ENCODE measurements at regions not wholly inside any gene's neighbourhood (a gene's known extent, or its start where the extent isn't known, plus 50 kb on each side); places are given as distances from the start of the nearest gene placed in this dataset.

DNA sequence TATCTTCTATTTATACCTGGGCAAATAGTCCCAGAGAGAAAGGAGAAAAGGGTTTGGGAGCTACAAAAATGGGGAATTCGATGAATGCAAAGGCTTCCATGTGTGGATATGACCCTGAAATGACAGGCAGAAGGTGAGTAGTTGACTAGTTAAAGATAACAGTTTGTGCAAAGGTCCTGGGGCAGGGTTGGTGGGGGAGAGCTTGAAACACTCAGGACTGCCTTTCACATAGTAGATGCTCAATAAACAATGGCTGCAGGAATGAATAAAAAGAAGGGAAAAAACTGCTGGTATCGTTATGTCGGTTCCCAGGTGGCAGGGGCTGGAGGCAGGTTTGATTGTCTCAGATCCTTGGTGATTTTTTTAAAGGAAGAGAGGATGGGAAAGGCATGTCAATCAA lies 445.5 kb downstream of the HAPSTR1 start:
- DNase-seq: no peak

DNA sequence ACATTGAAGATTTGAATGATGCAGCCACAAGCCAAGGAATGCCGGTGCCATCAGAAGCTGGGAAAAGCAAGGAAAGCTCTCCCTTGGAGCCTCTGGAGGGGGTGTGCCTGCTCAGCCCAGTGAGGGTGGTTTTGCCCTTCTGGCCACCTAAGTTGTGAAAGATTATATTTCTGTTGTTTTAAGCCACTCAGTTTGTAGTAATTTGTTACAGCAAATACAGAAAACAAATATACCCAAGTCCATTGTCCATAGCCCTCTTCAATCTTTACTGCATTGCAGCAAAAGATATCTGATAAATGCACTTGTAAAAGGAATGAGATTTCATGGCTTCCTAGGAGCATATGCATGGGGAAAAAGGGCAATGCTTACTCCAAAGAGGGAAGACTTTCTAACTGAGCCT lies 447.9 kb downstream of the HAPSTR1 start:
- no peak for DNase-seq

DNA sequence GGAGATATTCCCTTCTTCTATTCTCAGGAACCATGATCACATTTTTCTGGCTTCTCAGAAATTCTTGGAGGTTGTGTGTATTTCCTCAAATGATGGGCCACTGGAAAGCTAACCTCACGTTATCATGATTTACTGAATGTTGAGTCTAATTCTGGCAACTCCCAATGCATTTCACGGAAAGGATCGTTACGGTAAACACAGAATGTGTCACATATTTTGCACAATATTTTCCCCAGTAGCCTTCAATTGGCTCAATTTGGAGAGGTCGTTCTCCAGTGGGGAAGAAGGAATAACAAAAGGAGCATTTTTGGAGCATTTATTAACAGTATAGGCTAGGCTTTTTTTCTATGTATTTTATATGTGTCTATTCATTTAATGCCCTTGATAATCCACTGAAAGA lies 450.3 kb downstream of the HAPSTR1 start:
- DNase-seq: no peak

DNA sequence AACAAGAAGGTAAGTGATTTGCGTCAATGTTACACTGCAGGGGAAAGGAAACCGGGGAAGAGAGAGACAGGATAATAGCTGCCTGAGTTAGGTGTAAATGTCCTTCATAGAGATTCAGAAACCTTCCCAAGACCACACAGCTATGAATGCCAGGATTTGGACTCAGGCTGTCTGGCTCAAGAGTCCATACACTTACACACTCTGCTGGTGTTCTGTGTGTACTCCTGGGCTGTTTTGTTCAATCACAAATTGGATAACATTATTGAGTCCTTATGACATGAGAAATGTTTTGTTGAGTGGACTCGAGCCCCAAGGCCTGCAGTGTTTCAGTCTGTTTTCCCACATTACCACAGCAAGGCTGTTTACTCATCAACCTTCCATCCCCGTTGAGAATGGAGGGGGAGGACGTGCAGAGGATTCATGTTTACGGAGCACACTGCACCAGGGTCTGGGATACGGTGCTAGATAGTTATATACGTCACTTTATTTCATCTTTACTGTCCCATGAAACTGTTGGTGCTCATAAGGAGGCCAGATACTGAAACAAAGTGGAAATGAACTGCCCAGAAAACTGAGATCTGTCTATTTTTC lies 450.8 kb downstream of the HAPSTR1 start:
- no peak for DNase-seq

DNA sequence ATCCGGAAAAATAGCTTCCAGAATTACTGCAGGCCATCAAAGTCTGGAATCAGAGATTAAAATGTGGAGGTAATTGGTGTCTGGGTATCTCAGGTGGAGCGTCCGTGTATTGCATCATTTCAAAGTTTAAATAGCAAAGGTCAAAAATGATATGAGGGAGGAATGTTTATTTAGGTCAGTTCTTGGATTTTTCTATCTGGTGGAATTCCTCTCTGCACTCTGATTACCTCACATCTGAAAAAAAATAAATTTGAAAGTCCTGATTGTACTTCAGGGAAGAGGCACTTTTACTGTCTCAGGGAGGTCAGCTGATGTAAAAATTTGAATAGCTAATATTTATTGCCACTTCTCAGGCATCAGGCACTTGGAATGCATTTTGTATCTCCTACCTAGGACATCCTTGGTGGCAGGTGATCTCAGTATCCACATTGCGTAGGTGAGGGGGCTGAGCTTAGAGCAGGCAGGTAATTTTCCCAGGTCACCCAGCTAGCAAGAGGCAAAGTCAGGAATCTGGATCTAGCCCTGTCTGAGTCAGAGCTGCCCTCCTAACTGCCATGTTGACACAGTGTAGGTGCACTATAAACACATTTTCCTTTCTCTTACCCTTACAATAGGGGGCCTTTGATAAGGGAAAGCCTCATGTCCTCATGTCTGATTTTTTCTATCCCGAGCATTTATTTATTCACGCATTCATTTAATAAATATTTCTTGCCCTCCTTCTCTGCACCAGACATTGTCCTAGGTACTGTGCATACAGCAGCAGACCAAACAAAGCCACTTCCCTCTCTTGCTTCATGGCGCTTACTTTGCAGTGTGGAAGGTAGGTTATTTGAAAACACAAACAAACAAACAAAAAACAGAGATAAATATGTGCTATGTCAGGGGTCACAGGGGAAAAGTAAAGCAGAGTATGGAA lies 454.3 kb downstream of the HAPSTR1 start:
- no peak for DNase-seq

DNA sequence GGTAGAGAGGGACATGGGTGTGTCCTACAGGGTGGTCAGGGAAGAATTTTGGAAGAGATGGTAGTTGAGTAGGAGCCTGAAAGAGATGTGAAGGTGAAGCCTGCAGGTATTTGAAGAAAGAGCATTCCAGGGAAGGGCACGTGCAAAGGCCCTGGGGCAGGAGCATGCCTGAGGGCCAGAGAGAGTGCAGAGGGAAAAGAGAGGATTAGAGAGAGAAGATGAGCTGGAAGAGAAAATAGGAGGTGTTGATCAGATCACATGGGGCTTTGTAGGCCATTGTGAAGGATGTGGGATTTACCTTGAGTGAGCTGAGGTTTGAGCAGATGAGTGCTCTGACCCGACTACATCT lies 455.0 kb downstream of the HAPSTR1 start:
- no peak for DNase-seq

DNA sequence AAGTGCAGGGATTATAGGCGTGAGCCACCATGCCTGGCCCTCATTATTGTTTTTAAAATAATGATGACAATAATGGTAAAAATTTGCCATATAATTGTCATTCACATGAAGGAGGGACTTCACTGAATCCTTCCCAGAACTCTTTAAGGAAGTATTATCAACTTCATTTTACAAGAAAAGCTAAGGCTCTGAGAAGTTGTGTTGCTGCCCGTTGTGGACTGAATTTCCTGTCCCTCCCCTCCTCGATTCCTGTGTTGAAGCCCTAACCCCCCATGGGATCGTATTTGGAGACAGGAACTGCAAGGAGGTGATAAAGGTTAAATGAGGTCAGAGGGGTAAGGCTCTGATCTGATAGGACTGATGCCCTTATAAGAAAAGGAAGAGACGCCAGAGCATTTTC lies 458.0 kb downstream of the HAPSTR1 start:
- DNase-seq: no peak

DNA sequence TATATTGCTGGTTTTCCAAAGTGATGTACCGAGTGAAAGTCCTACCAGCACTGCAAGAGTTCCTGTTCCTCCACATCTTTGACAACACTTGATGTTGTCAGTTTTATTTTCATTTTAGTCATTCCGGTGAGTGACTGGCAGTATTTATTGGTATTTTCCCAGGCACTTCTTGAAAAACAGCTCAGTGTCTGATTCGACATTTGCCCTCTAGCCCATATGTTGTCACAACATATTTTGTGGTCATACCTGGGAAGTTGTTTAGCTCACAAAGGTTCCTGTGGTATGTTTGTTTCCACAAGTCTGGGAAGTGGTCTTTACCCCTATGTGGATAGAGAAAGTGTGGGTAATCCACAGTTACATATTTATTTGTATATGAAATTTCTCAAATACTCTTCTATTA lies 463.6 kb downstream of the HAPSTR1 start:
- no peak for DNase-seq

DNA sequence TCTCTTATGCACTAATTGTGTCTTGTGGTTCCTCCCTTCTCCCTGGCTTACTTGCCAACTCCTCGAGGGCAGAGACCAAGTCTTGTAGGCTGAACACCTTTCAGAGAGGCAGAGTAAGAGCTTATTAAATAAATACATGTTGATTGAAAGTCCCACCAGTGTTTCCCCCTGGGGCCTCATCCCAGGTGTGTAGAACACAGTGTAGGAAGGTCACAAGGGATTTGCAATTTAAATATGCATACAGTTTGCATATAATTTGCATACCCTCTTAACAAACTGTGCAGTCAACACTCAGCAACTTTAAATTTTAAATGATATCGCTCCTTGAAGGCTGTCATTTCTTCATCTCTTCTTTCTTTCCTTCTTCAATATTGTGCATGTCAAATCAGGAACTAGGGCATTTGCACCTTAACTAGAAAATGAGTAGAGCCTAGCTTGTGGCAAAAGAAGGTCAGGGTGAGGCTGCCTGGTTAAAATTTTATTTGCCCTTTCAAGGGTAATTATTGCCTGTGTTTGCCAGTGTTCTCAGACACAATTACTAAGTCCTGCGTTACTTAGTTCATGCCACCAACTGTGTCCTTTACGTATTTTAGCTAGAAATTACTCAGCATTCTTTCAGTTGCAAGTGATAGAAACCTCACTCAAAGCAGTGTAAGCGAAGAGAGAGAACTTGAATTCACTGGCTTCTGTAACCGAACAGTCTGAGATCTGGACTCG lies 465.7 kb downstream of the HAPSTR1 start:
- DNase-seq: no peak

DNA sequence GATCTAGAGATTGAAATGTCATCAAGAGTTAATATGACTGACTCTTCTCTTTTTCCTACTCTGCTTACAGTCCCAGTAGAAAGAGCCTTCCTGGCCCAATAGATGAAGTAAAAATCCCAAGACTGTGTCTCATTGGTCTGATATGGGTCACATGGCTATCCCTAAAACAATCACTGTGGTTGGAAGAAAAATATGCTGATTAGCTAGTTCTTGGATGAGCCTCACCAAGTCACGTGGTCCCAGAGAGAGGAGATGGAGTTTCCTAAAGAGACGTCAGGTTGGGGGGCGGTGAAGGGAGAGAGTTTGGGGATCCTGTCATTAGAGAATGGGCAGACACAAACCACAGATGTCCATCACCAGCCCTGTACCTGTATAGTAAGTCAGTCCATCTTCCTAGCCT lies 466.3 kb downstream of the HAPSTR1 start:
- no peak for DNase-seq

DNA sequence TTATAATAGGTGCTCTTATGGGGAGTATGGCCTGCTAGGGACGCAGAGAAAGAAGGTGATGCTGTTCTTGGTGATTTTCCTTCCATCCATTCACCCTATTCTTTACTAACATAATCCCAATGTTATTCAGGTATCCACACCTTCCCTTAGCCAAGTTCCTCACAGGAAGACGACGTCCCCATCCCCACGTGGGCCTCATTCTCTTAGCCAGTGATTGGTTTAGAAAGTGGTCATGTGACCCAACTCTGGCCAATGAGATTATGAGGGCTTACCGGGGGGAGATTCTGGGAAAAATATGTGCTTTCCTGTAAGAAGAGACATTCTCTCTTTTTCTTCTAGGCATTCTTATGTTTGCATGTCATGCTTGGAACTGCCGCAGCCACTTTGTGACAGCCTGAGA lies 474.7 kb downstream of the HAPSTR1 start:
- DNase-seq: no peak

DNA sequence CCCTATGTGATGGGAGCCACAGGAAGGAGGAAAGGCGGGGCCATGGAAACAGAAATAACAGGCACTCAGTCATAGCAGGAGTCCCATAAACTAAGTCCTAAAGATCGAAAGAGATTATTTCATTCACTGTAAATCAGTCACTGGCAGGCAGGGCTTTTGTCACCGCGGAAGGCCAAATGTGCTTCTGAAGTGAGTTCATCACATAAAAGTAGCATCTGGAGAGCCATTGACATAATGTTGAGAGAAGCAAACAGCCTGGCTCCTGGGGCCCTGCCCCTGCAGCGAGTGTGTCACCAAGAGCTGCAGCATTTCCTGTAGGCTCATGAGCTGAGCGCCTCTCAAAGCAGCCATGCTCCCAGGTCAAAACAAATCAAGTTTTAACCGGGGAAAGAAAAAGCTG lies 476.2 kb downstream of the HAPSTR1 start:
- DNase-seq: no peak

DNA sequence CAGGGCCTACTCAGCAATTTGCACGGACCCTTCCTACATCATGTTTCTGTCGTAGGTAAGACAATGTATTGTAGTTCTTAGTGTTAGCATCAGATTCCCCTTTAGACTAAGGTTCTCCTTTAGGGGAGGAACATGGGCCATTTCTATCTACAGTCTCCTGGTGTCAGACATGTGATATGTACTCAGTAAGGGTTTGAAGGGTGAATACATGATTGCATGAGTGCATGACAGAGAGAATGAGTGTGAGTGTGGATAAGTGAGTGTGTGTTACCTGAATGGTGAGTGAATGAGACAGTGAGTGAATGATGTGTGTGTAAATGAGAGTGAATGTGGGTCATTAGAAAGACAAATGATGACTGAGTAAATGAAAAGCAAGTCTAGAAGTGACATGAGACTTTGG lies 476.8 kb downstream of the HAPSTR1 start:
- no peak for DNase-seq

DNA sequence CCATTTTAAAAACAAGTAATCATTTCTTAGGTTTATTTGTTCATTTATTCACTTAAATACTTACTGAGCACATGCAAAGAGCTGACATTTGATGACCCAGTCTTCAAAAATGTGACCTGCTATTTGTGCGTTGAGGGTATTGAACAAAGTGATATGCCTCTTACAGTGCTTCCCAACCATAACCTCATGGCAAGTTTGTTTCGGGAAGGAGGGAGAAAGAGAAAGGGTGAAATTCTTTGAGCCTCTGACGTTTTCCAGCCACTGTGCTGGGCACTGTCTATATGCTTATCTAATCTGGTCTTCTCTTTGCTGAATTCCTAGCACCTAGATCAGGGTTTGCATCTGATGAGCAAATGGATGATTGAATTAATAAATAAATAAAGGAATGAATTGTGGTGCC lies 479.1 kb downstream of the HAPSTR1 start:
- no peak for DNase-seq

DNA sequence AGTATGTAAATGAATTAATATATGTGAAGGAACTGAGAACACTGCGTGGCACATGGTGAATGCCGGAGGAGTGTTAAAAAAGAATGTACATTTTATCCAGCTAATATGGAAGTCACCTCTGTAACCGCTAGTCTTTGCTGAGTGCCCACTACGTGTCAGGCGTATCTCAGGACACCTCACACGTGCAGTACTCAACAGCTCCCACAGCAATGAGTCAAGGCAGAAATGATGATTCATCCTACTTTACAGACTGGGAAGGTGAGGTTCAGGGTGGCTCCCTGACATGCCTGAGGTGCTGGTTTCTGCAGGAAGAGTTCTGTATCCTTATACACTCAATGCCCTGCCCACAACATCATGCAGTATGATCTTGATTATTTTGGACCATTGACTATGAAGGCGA lies 487.0 kb downstream of the HAPSTR1 start:
- no peak for DNase-seq

DNA sequence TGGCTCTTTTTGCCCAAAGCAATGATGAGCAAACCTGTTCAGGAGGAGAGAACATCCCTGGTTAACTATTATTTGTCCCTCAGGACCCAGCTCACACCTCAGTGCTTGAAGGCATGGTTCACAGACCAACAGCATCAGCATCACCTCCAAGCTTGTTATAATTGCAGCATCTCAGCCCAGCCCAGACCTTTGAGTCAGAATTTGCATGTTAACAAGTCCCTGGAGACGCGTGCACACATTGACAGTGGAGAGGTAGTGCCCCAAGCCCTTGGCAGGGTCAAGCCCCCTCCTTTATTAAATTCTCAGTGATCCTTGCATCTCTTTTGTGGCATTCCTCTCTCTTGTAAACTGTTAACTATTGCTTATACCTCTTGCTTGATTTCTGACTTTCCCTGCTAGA lies 488.6 kb downstream of the HAPSTR1 start:
- no peak for DNase-seq

DNA sequence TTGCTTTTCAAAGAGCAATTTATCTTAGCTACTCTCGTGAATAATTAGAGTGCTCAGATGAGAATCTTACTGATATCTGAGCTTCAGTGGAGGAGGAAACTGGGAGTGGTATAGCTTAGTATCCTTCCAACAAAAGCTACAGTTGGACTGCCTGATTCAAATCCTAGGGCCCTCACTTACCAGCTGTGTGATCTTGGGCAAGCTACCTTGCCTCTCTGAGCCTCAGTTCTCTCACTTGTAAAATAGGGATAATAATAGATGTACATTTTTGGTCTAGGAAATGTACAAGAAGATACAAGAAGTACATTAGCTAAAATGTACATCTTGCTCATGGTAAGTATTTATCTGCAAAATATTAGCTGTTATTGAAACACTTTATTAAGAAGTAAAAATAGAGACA lies 502.0 kb downstream of the HAPSTR1 start:
- DNase-seq: no peak

DNA sequence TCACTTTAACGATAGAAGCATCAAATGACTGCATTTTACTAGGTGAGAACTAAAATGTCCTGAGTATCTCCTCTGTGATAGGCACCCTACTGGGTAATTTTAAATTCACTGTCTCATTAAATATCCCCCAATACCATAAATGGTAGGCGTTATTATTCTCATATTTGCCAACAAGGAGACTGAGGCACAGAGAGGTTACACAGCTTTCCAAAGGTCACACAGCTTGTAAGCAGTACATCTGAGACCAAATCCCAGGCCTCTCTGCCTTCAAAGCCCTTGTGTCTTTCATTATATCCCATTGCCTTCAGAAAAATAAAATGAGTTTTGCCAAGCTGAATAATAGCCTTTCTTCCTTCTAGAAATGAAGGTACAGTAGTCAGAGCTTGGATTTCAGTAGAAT lies 502.6 kb downstream of the HAPSTR1 start:
- DNase-seq: no peak

DNA sequence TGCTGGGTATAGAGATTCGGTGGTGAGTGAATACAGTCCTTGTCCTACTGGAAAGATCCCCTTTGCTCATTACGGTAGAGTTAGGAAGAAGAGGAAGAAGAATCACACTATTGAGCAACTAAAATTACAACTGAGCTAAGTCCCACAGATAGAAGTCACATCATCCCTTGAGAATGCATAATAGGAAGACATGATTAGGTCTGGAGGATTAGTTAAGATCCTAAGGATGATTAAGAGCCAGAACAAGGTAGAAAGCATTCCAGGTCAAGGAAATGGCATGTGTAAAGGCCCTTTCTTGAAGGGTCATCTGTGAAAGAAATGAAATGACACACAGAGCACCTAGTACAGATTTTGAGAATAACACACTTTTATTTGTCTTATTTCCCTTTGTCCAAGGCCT lies 503.5 kb downstream of the HAPSTR1 start:
- DNase-seq: no peak

DNA sequence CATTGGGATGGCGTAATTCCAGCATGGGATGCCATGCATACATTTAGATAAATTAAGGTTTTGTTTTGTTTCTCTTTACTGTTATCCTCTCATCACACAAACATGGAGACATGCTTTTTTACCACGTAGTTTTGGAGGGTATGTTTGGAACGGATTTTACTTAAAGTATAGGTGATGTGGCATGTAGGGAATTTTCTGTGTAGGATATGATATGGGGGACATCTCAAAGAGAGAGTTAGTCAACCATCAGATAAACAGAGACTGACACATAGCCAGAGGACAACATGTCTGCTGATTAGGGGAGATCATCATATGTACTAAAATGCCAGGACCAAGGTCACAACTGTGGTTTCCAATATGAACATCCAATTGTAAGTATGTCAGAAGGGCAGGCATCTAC lies 503.9 kb downstream of the HAPSTR1 start:
- DNase-seq: no peak

DNA sequence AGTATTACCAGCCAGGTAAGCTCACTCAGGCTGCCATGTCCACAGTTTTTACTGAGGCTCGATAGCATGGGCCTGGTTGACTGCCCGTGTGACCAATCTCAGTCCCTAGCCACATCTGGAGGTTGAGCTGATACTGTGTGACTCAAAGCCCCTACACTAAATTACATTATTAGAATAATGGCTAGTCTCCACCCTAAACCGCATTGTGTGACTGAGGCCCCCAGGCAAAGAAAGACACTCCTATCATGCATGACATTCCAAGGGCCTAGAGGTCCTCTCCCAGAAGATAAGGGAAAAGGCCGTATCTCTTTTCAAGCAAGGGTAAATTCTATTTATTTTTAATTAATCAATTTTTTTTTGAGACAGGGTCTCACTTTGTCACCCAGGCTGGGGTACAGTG lies 505.3 kb downstream of the HAPSTR1 start:
- no peak for DNase-seq

DNA sequence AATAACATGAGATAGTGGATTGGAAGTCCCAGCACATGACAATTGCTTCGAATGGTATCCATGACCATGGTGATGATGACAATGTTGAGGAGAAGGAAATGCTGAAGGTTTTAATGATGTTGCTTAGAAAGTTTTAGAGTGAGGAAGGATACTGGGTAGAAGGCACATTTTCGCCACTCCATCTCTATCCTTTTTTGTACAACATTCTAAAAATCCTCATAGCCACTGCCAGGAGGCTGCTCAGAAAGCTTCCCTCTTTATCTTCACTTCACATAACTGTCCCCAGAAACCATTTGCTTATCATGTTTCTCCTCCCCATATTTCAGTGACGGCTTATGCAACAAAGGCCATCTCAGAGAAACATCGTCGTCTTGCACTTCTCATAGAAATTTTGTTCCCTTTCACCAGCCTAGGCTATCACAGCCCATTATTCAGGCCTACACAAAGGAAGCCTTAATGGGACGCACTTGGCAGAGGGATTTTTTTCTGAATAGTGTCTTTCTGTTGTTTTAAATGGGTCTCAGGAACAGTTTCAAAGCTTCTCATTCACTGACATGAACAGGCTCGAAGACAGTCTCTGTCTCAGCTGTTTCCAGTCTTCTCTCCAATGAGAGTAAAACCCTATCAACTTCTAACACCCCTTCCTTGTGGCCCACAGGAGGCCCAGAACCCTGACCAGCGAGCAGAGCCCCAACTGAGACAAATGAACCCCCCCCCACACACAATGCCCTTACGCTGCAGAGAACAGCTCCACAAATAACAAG lies 506.7 kb downstream of the HAPSTR1 start:
- DNase-seq: no peak

DNA sequence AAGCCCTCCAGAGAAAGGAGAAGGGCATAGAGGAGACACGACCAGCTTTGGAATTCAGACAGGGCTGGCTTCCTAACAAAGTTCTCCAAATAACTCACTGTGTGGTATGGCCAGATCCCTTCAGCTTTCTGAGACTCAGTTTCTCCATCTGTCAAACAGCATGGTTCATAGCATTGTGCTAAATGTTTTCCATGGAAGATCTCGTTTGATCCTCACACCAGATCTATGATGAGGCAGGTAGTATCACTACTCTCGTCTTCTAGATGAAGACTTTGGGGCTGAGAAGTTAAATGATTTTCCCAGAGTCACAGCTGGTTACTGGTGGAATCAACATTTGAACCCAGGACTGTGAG lies 507.3 kb downstream of the HAPSTR1 start:
- no peak for DNase-seq
